GM23338 (cell line): ENCODE measurements at regions not wholly inside any gene's neighbourhood (a gene's known extent, or its start where the extent isn't known, plus 50 kb on each side); places are given as distances from the start of the nearest gene placed in this dataset.
"Not testable (repeated sequence)": the region's sequence is repeated elsewhere in the genome, so short reads cannot be mapped to it uniquely, and the experiment has no call there.

Source experiments
- ATAC-seq: fragments of 200-7000 bp; cut with Tn5 transposase; 3 replicates; pipeline ENCODE4 v1.9.1; 2020
- DNase-seq: peaks from one replicate; pipeline ENCODE4 v3.0.0-alpha.2; 2015; ENCODE audit warnings: low spot score
- H2AFZ ChIP-seq: fragments of 200-600 bp; sonication (generic); 2 replicates; pipeline ENCODE4 v1.8.0; 2016; ENCODE audit warnings: antibody characterized with exemption, mild to moderate bottlenecking, moderate library complexity
- H3F3A ChIP-seq: fragments of 200-600 bp; sonication (generic); replicated peaks from 2 replicates; pipeline ENCODE4 v1.8.0; 2017; ENCODE audit warnings: antibody characterized with exemption, mixed run types, low read depth
- H3K27ac ChIP-seq: fragments of 200-600 bp; sonication (generic); 2 replicates; pipeline ENCODE4 v1.6.1; 2016; ENCODE audit warnings: low read depth
- H3K27me3 ChIP-seq: fragments of 200-600 bp; sonication (generic); 2 replicates; pipeline ENCODE4 v1.8.0; 2016; ENCODE audit warnings: mild to moderate bottlenecking, mixed run types, moderate library complexity; ENCODE audit not compliant: insufficient read depth
- H3K36me3 ChIP-seq: fragments of 200-600 bp; sonication (generic); 2 replicates; pipeline ENCODE4 v1.8.0; 2016; ENCODE audit warnings: mild to moderate bottlenecking; ENCODE audit not compliant: insufficient read depth
- H3K4me1 ChIP-seq: fragments of 200-600 bp; sonication (generic); 2 replicates; pipeline ENCODE4 v1.8.0; 2016; ENCODE audit warnings: mild to moderate bottlenecking, moderate library complexity; ENCODE audit not compliant: insufficient read depth
- H3K4me2 ChIP-seq: fragments of 200-600 bp; sonication (generic); 2 replicates; pipeline ENCODE4 v1.7.1; 2017; ENCODE audit warnings: mixed run types
- H3K4me3 ChIP-seq: fragments of 200-600 bp; sonication (generic); 2 replicates; pipeline ENCODE4 v1.6.1; 2016; ENCODE audit warnings: mixed run types
- H3K79me2 ChIP-seq: fragments of 200-600 bp; sonication (generic); replicated peaks from 2 replicates; pipeline ENCODE4 v1.8.0; 2017; ENCODE audit warnings: mild to moderate bottlenecking; ENCODE audit not compliant: insufficient read depth
- H3K9me2 ChIP-seq: fragments of 200-600 bp; sonication (generic); 2 replicates; pipeline ENCODE4 v1.8.0; 2017; ENCODE audit not compliant: insufficient read depth
- H4K20me1 ChIP-seq: fragments of 200-600 bp; sonication (generic); replicated peaks from 2 replicates; pipeline ENCODE4 v1.8.0; 2017; ENCODE audit warnings: mild to moderate bottlenecking; ENCODE audit not compliant: insufficient read depth
- H3K27ac Mint-ChIP-seq: 2 replicates; pipeline ENCODE4 v1.8.0; 2020; ENCODE audit warnings: inconsistent platforms, mild to moderate bottlenecking, moderate library complexity, mixed read lengths
- H3K27me3 Mint-ChIP-seq: 3 replicates; pipeline ENCODE4 v1.8.0; 2022; ENCODE audit warnings: low read depth, mild to moderate bottlenecking, moderate library complexity, mixed read lengths, inconsistent platforms; ENCODE audit not compliant: insufficient read depth, poor library complexity
- H3K36me3 Mint-ChIP-seq: 3 replicates; pipeline ENCODE4 v1.8.0; 2021; ENCODE audit warnings: low read depth, mild to moderate bottlenecking, inconsistent platforms, moderate library complexity, mixed read lengths
- H3K4me1 Mint-ChIP-seq: 3 replicates; pipeline ENCODE4 v1.8.0; 2020; ENCODE audit warnings: mild to moderate bottlenecking, inconsistent platforms, mixed read lengths
- H3K4me3 Mint-ChIP-seq: 3 replicates; pipeline ENCODE4 v1.8.0; 2021; ENCODE audit warnings: moderate library complexity, mild to moderate bottlenecking, inconsistent platforms, mixed read lengths
- H3K9me3 Mint-ChIP-seq: 3 replicates; pipeline ENCODE4 v1.8.0; 2020; ENCODE audit warnings: moderate library complexity, mild to moderate bottlenecking, inconsistent platforms, mixed read lengths
- CREB1 ChIP-seq: fragments of 250-450 bp; sonication (Bioruptor Pico); IDR thresholded peaks from 2 replicates; pipeline ENCODE4 v1.5.0; 2020; ENCODE audit warnings: low read depth, mild to moderate bottlenecking, moderate library complexity
- CTCF ChIP-seq, 2 experiments: fragments of 200-600 bp in 1 of 2; sonication (generic) in 1 of 2; conservative IDR thresholded peaks; 2 replicates each; pipeline versions ENCODE4 v1.5.1 to v1.6.1; 2016 to 2017; ENCODE audit warnings: antibody characterized with exemption in 2 of 2, low read depth in 2 of 2, mild to moderate bottlenecking in 2 of 2, moderate library complexity in 1 of 2
- ETS1 ChIP-seq: IDR thresholded peaks from 2 replicates; pipeline ENCODE4 v1.6.1; 2016; ENCODE audit warnings: antibody characterized with exemption
- EZH2 ChIP-seq: fragments of 200-600 bp; sonication (generic); IDR thresholded peaks from one replicate; pipeline ENCODE4 v1.8.0; 2017; ENCODE audit warnings: antibody characterized with exemption, mild to moderate bottlenecking, low read depth; ENCODE audit not compliant: unreplicated experiment
- EZH2phosphoT487 ChIP-seq: fragments of 200-600 bp; sonication (generic); IDR thresholded peaks from one replicate; pipeline ENCODE4 v1.8.1; 2018; ENCODE audit warnings: antibody characterized with exemption; ENCODE audit not compliant: unreplicated experiment
- JUNB ChIP-seq: IDR thresholded peaks from one replicate; pipeline ENCODE4 v1.6.1; 2016; ENCODE audit warnings: antibody characterized with exemption; ENCODE audit not compliant: unreplicated experiment
- NANOG ChIP-seq: IDR thresholded peaks from 2 replicates; pipeline ENCODE4 v1.6.1; 2016; ENCODE audit warnings: antibody characterized with exemption, borderline replicate concordance
- POLR2AphosphoS5 ChIP-seq: IDR thresholded peaks from 2 replicates; pipeline ENCODE4 v1.6.1; 2016; ENCODE audit warnings: antibody characterized with exemption, low read depth
- REST ChIP-seq: IDR thresholded peaks from one replicate; pipeline ENCODE4 v1.6.1; 2018; ENCODE audit warnings: antibody characterized with exemption; ENCODE audit not compliant: unreplicated experiment
- STAT1 ChIP-seq: IDR thresholded peaks from one replicate; pipeline ENCODE4 v1.6.1; 2016; ENCODE audit warnings: antibody characterized with exemption; ENCODE audit not compliant: unreplicated experiment
- ZNF114 ChIP-seq: fragments of 250-450 bp; sonication (Bioruptor Pico); IDR thresholded peaks from 2 replicates; pipeline ENCODE4 v1.5.0; 2020; ENCODE audit warnings: mild to moderate bottlenecking, moderate library complexity
- ZNF331 ChIP-seq: fragments of 250-450 bp; sonication (Bioruptor Pico); IDR thresholded peaks from 2 replicates; pipeline ENCODE4 v1.5.0; 2020; ENCODE audit warnings: low read depth, mild to moderate bottlenecking, moderate library complexity

- no peak for TF ChIP-seq REST
- no peak for TF ChIP-seq ETS1
- TF ChIP-seq STAT1, result no peak
- no peak for TF ChIP-seq EZH2phosphoT487
- no peak for TF ChIP-seq NANOG
Observed at GRCh38 chr9:101832486-101832885, 94.0 kb upstream of the GRIN3A start (continued).

GRCh38 chr9:101821450-101821849, 83.0 kb upstream of the GRIN3A start:
- H2AFZ ChIP-seq, ATAC-seq, H3K4me3 Mint-ChIP-seq, H3K4me3 ChIP-seq, DNase-seq, H3K27me3 ChIP-seq, H3K27ac Mint-ChIP-seq, H3K36me3 ChIP-seq, H4K20me1 ChIP-seq, H3K27me3 Mint-ChIP-seq, H3K79me2 ChIP-seq, H3K9me2 ChIP-seq, H3K4me1 Mint-ChIP-seq, H3K27ac ChIP-seq, H3F3A ChIP-seq, H3K4me1 ChIP-seq, H3K4me2 ChIP-seq, H3K36me3 Mint-ChIP-seq: not testable (repeated sequence)
- peaks cover 82% of the 10 kb centered on the region for H3K9me3 Mint-ChIP-seq

GRCh38 chr9:101820983-101821382, 82.5 kb upstream of the GRIN3A start:
- not testable (repeated sequence) for H3F3A ChIP-seq, H3K9me2 ChIP-seq, H3K4me1 ChIP-seq, ATAC-seq, H3K79me2 ChIP-seq, H3K4me1 Mint-ChIP-seq, H3K27ac ChIP-seq, H3K4me2 ChIP-seq, H3K36me3 Mint-ChIP-seq, H3K36me3 ChIP-seq, DNase-seq, H3K4me3 Mint-ChIP-seq, H4K20me1 ChIP-seq, H3K4me3 ChIP-seq, H3K27me3 Mint-ChIP-seq, H3K27me3 ChIP-seq, H3K27ac Mint-ChIP-seq, H2AFZ ChIP-seq
- H3K9me3 Mint-ChIP-seq, result peaks cover 82% of the 10 kb centered on the region

GRCh38 chr9:101814064-101814463, 75.6 kb upstream of the GRIN3A start:
- no peak overlapping the region for H2AFZ ChIP-seq
- no peaks in the 10 kb centered on the region for H3K9me2 ChIP-seq
- Mint-ChIP-seq H3K9me3 (peaks cover 92% of the 10 kb centered on the region), H3K4me1 (no peaks in the 10 kb centered on the region), H3K36me3 (peaks cover 9% of the 10 kb centered on the region), H3K27me3 (peaks cover 4% of the 10 kb centered on the region), H3K27ac (no peak overlapping the region), H3K4me3 (no peak overlapping the region)
- no peaks in the 10 kb centered on the region for H3F3A ChIP-seq
- no peak for DNase-seq
- no peaks in the 10 kb centered on the region for H3K79me2 ChIP-seq
- H3K27ac ChIP-seq, result no peak overlapping the region
- ATAC-seq, result no peak
- no peaks in the 10 kb centered on the region for H3K4me1 ChIP-seq
- H3K27me3 ChIP-seq, result no peaks in the 10 kb centered on the region
- no peaks in the 10 kb centered on the region for H4K20me1 ChIP-seq
- no peak overlapping the region for H3K4me3 ChIP-seq
- no peaks in the 10 kb centered on the region for H3K36me3 ChIP-seq
- no peak overlapping the region for H3K4me2 ChIP-seq
- no peak for TF ChIP-seq JUNB
- no peak for TF ChIP-seq CTCF (conservative IDR thresholded peaks at IDR 0.05; ENCODE audit: low read depth in 2 of 2)
- TF ChIP-seq ZNF331 (CRISPR knock-in tag), result no peak
- TF ChIP-seq STAT1, result no peak
- no peak for TF ChIP-seq CREB1 (CRISPR knock-in tag)
- no peak for TF ChIP-seq POLR2AphosphoS5
- no peak for TF ChIP-seq EZH2
- TF ChIP-seq NANOG, result no peak
- TF ChIP-seq ZNF114 (CRISPR knock-in tag), result no peak
- no peak for TF ChIP-seq ETS1
- TF ChIP-seq EZH2phosphoT487, result no peak
